ENCODE measurements at regions not wholly inside any gene's neighbourhood (a gene's known extent, or its start where the extent isn't known, plus 50 kb on each side); places are given as distances from the start of the nearest gene placed in this dataset.
"Not testable (repeated sequence)": the region's sequence is repeated elsewhere in the genome, so short reads cannot be mapped to it uniquely, and the experiment has no call there.

GRCh38 chr1:79903321-79903720 lies 896.8 kb upstream of the ADGRL4 start:
- Histone ChIP-seq H3K27ac (no peak overlapping the region), H3K4me1 (no peaks in the 10 kb centered on the region), H3K36me3 (ENCODE audit: low read depth, missing control alignments) (no peaks in the 10 kb centered on the region), H3K27me3 (no peaks in the 10 kb centered on the region), H3K9me3 (no peaks in the 10 kb centered on the region), H3K4me3 (no peak overlapping the region)
- intact Hi-C loops (cut with DNase I; ENCODE audit: low total_unique reads): no loop called here
- DNase-seq: no peak
- TF ChIP-seq CTCF (IDR thresholded peaks at IDR 0.05): no peak
- TF ChIP-seq POLR2A (IDR thresholded peaks at IDR 0.05): no peak
- 46 to 62% methylated on average over 3 of the region's 3 CpGs for WGBS, 2 donors

- H3K36me3 ChIP-seq (ENCODE audit: low read depth, missing control alignments): no peaks in the 10 kb centered on the region
- no peak overlapping the region for H3K4me3 ChIP-seq
- no peaks in the 10 kb centered on the region for H3K4me1 ChIP-seq
- TF ChIP-seq POLR2A (IDR thresholded peaks at IDR 0.05) (no peak), CTCF (IDR thresholded peaks at IDR 0.05) (no peak)
- H3K9me3 ChIP-seq: no peaks in the 10 kb centered on the region
- WGBS, 2 donors: 93% methylated on average over 4 of the region's 4 CpGs
- no peak overlapping the region for H3K27ac ChIP-seq
- DNase-seq: no peak
- no peaks in the 10 kb centered on the region for H3K27me3 ChIP-seq
- intact Hi-C loops (cut with DNase I; ENCODE audit: low total_unique reads): no loop called here
These were observed 895.9 kb upstream of the ADGRL4 start for GRCh38 chr1:79902418-79902817.

GRCh38 chr1:79899914-79900313 lies 893.4 kb upstream of the ADGRL4 start:
- Histone ChIP-seq H3K27ac (no peak overlapping the region), H3K9me3 (no peaks in the 10 kb centered on the region), H3K36me3 (ENCODE audit: low read depth, missing control alignments) (no peaks in the 10 kb centered on the region), H3K27me3 (no peaks in the 10 kb centered on the region), H3K4me1 (no peaks in the 10 kb centered on the region), H3K4me3 (no peak overlapping the region)
- 82 to 83% methylated on average over 4 of the region's 4 CpGs for WGBS, 2 donors
- no peak for DNase-seq
- TF ChIP-seq POLR2A (IDR thresholded peaks at IDR 0.05): no peak
- TF ChIP-seq CTCF (IDR thresholded peaks at IDR 0.05): no peak
- intact Hi-C loops (cut with DNase I; ENCODE audit: low total_unique reads): no loop called here

- Histone ChIP-seq H3K4me1 (no peaks in the 10 kb centered on the region), H3K36me3 (ENCODE audit: low read depth, missing control alignments) (no peaks in the 10 kb centered on the region), H3K4me3 (no peak overlapping the region), H3K9me3 (no peaks in the 10 kb centered on the region), H3K27ac (no peak overlapping the region), H3K27me3 (no peaks in the 10 kb centered on the region)
- no peak for TF ChIP-seq POLR2A (IDR thresholded peaks at IDR 0.05)
- TF ChIP-seq CTCF (IDR thresholded peaks at IDR 0.05): no peak
- WGBS, 2 donors: 73 to 86% methylated on average over 2 of the region's 2 CpGs
- intact Hi-C loops (cut with DNase I; ENCODE audit: low total_unique reads): no loop called here
- DNase-seq: no peak
These were observed 889.6 kb upstream of the ADGRL4 start for GRCh38 chr1:79896140-79896539.

- no peaks in the 10 kb centered on the region for H3K4me1 ChIP-seq
- no peaks in the 10 kb centered on the region for H3K9me3 ChIP-seq
- H3K4me3 ChIP-seq: no peak overlapping the region
- H3K27me3 ChIP-seq: no peaks in the 10 kb centered on the region
- intact Hi-C loops (cut with DNase I; ENCODE audit: low total_unique reads): no loop called here
- TF ChIP-seq POLR2A (IDR thresholded peaks at IDR 0.05) (no peak), CTCF (IDR thresholded peaks at IDR 0.05) (no peak)
- no peak overlapping the region for H3K27ac ChIP-seq
- DNase-seq: no peak
- WGBS, 2 donors: 80 to 91% methylated on average over 2 of the region's 2 CpGs
- no peaks in the 10 kb centered on the region for H3K36me3 ChIP-seq (ENCODE audit: low read depth, missing control alignments)
These were observed 889.0 kb upstream of the ADGRL4 start for GRCh38 chr1:79895573-79895972.

GRCh38 chr1:79894129-79894528 lies 887.6 kb upstream of the ADGRL4 start:
- DNase-seq; H3K4me1 ChIP-seq; H3K27me3 ChIP-seq; H3K27ac ChIP-seq; H3K36me3 ChIP-seq (ENCODE audit: low read depth, missing control alignments); H3K4me3 ChIP-seq; intact Hi-C loops (cut with DNase I; ENCODE audit: low total_unique reads); H3K9me3 ChIP-seq: not testable (repeated sequence)
- WGBS, 2 donors: 83 to 84% methylated on average over 5 of the region's 6 CpGs
